ENCODE measurements at regions not wholly inside any gene's neighbourhood (a gene's known extent, or its start where the extent isn't known, plus 50 kb on each side); places are given as distances from the start of the nearest gene placed in this dataset.

GRCh38 chr5:57349214-57349613, 133.4 kb downstream of the ACTBL2 start:
- CTCF ChIA-PET: no interaction called here
- no peak for TF ChIP-seq CTCF (IDR thresholded peaks at IDR 0.05; ENCODE audit: insufficient read depth in 1 of 2, low read depth in 1 of 2, low read length in 1 of 2, severe bottlenecking in 1 of 2, unreplicated experiment in 1 of 2)
- Mint-ChIP-seq H3K4me1 (ENCODE audit: low read depth, unreplicated experiment) (peaks cover 14% of the 10 kb centered on the region), H3K27ac (ENCODE audit: unreplicated experiment) (no peak overlapping the region), H3K36me3 (ENCODE audit: insufficient read depth, unreplicated experiment) (no peaks in the 10 kb centered on the region), H3K4me3 (ENCODE audit: unreplicated experiment) (no peak overlapping the region), H3K27me3 (ENCODE audit: insufficient read depth, unreplicated experiment) (no peaks in the 10 kb centered on the region), H3K9me3 (ENCODE audit: unreplicated experiment) (no peaks in the 10 kb centered on the region)
- Histone ChIP-seq H3K9me3 (no peaks in the 10 kb centered on the region), H3K36me3 (ENCODE audit: control insufficient read depth, insufficient read depth, low read length) (no peaks in the 10 kb centered on the region), H3K27me3 (replicated peaks; ENCODE audit: control insufficient read depth, insufficient read depth, low read length) (no peaks in the 10 kb centered on the region), H3K4me3 (ENCODE audit: low read depth, low read length) (no peak overlapping the region), H3K4me1 (peaks cover 7% of the 10 kb centered on the region; the same call in 1 of the 2 replicates)
- no TSS peak for BruUV-seq (replicated peaks)
- POLR2A ChIA-PET: no interaction called here
- intact Hi-C loops (cut with micrococcal nuclease; ENCODE audit: unreplicated experiment): no loop called here
- no peak for DNase-seq

- intact Hi-C loops (cut with micrococcal nuclease; ENCODE audit: unreplicated experiment): no loop called here
- Histone ChIP-seq H3K4me3 (ENCODE audit: low read depth, low read length) (no peak overlapping the region), H3K9me3 (no peaks in the 10 kb centered on the region), H3K27me3 (replicated peaks; ENCODE audit: control insufficient read depth, insufficient read depth, low read length) (no peaks in the 10 kb centered on the region), H3K36me3 (ENCODE audit: control insufficient read depth, insufficient read depth, low read length) (no peaks in the 10 kb centered on the region), H3K4me1 (peaks cover 7% of the 10 kb centered on the region; the same call in 1 of the 2 replicates)
- H3K36me3 Mint-ChIP-seq (ENCODE audit: insufficient read depth, unreplicated experiment): no peaks in the 10 kb centered on the region
- peaks cover 14% of the 10 kb centered on the region for H3K4me1 Mint-ChIP-seq (ENCODE audit: low read depth, unreplicated experiment)
- no peak for TF ChIP-seq CTCF (IDR thresholded peaks at IDR 0.05; ENCODE audit: insufficient read depth in 1 of 2, low read depth in 1 of 2, low read length in 1 of 2, severe bottlenecking in 1 of 2, unreplicated experiment in 1 of 2)
- no peak overlapping the region for H3K27ac Mint-ChIP-seq (ENCODE audit: unreplicated experiment)
- no peak for DNase-seq
- POLR2A ChIA-PET: no interaction called here
- H3K9me3 Mint-ChIP-seq (ENCODE audit: unreplicated experiment): no peaks in the 10 kb centered on the region
- no peaks in the 10 kb centered on the region for H3K27me3 Mint-ChIP-seq (ENCODE audit: insufficient read depth, unreplicated experiment)
- BruUV-seq (replicated peaks): no TSS peak
- CTCF ChIA-PET: no interaction called here
- no peak overlapping the region for H3K4me3 Mint-ChIP-seq (ENCODE audit: unreplicated experiment)
Measured at GRCh38 chr5:57348376-57349140, 134.1 kb downstream of the ACTBL2 start.

GRCh38 chr5:57346328-57346727, 136.3 kb downstream of the ACTBL2 start:
- Histone ChIP-seq H3K9me3 (no peaks in the 10 kb centered on the region), H3K27me3 (replicated peaks; ENCODE audit: control insufficient read depth, insufficient read depth, low read length) (no peaks in the 10 kb centered on the region), H3K36me3 (ENCODE audit: control insufficient read depth, insufficient read depth, low read length) (no peaks in the 10 kb centered on the region), H3K4me3 (ENCODE audit: low read depth, low read length) (no peak overlapping the region), H3K4me1 (peaks cover 7% of the 10 kb centered on the region; the same call in 1 of the 2 replicates)
- intact Hi-C loops (cut with micrococcal nuclease; ENCODE audit: unreplicated experiment): no loop called here
- POLR2A ChIA-PET: no interaction called here
- BruUV-seq (replicated peaks): no TSS peak
- no peak for TF ChIP-seq CTCF (IDR thresholded peaks at IDR 0.05; ENCODE audit: insufficient read depth in 1 of 2, low read depth in 1 of 2, low read length in 1 of 2, severe bottlenecking in 1 of 2, unreplicated experiment in 1 of 2)
- Mint-ChIP-seq H3K27ac (ENCODE audit: unreplicated experiment) (no peak overlapping the region), H3K4me3 (ENCODE audit: unreplicated experiment) (no peak overlapping the region), H3K4me1 (ENCODE audit: low read depth, unreplicated experiment) (peaks cover 14% of the 10 kb centered on the region), H3K9me3 (ENCODE audit: unreplicated experiment) (no peaks in the 10 kb centered on the region), H3K27me3 (ENCODE audit: insufficient read depth, unreplicated experiment) (no peaks in the 10 kb centered on the region), H3K36me3 (ENCODE audit: insufficient read depth, unreplicated experiment) (no peaks in the 10 kb centered on the region)
- CTCF ChIA-PET: no interaction called here
- no peak for DNase-seq

Measured in Caco-2 (cell line).